Peyer's patch (tissue), 4 donors: ENCODE measurements at regions not wholly inside any gene's neighbourhood (a gene's known extent, or its start where the extent isn't known, plus 50 kb on each side); places are given as distances from the start of the nearest gene placed in this dataset.

ENCODE experiments used
- DNase-seq, 3 donors: peaks; one replicate each; pipeline ENCODE4 v3.0.0-alpha.2; 2017 to 2019
- H3K27ac ChIP-seq, 4 donors: fragments of 200-600 bp; sonication (generic); one replicate each; pipeline ENCODE4 v1.5.1; 2016 to 2019
- H3K27me3 ChIP-seq, 2 donors: fragments of 200-600 bp; sonication (generic); one replicate each; pipeline ENCODE4 v1.5.1; 2019
- H3K36me3 ChIP-seq, 3 donors: fragments of 200-600 bp; sonication (generic); one replicate each; pipeline ENCODE4 v1.5.1; 2016 to 2019
- H3K4me1 ChIP-seq, 4 donors: fragments of 200-600 bp; sonication (generic); one replicate each; pipeline ENCODE4 v1.5.1; 2016 to 2019
- H3K4me3 ChIP-seq, 4 donors: fragments of 200-600 bp; sonication (generic); 1 replicate in 3 of 4; 2 replicates in 1 of 4; pipeline ENCODE4 v1.5.1; 2016 to 2019; ENCODE audit warnings: mild to moderate bottlenecking in 1 of 4
- H3K9me3 ChIP-seq, 4 donors: fragments of 200-600 bp; sonication (generic); one replicate each; pipeline ENCODE4 v1.5.1; 2016 to 2019; ENCODE audit warnings: mild to moderate bottlenecking in 1 of 4
- CTCF ChIP-seq, 6 experiments: fragments of 450-650 bp in 4 of 6; fragments of 200-600 bp in 2 of 6; sonication (generic) in 1 of 6; IDR thresholded peaks; one replicate each; pipeline ENCODE4 v1.5.1; 2017 to 2019; ENCODE audit warnings: antibody characterized with exemption in 6 of 6, mild to moderate bottlenecking in 3 of 6, moderate library complexity in 1 of 6
- POLR2A ChIP-seq, 2 donors: fragments of 450-650 bp; IDR thresholded peaks; one replicate each; pipeline ENCODE4 v1.5.1; 2017; ENCODE audit warnings: antibody characterized with exemption in 2 of 2, mild to moderate bottlenecking in 2 of 2, moderate library complexity in 2 of 2

GRCh38 chr12:94811611-94812010, 161.3 kb upstream of the TMCC3 start:
- Histone ChIP-seq H3K9me3 (peaks cover 0 to 17% (median 0%) of the 10 kb centered on the region in 4 donors), H3K27ac (no peak overlapping the region), H3K27me3 (no peaks in the 10 kb centered on the region), H3K4me1 (no peaks in the 10 kb centered on the region), H3K4me3 (no peak overlapping the region), H3K36me3 (no peaks in the 10 kb centered on the region)
- DNase-seq = no peak
- TF ChIP-seq CTCF (IDR thresholded peaks at IDR 0.05) = no peak
- no peak for TF ChIP-seq POLR2A (IDR thresholded peaks at IDR 0.05)

- Histone ChIP-seq H3K4me1 (no peaks in the 10 kb centered on the region), H3K4me3 (no peak overlapping the region), H3K36me3 (no peaks in the 10 kb centered on the region), H3K9me3 (peaks cover 0 to 4% (median 0%) of the 10 kb centered on the region in 4 donors), H3K27me3 (no peaks in the 10 kb centered on the region), H3K27ac (no peak overlapping the region)
- DNase-seq = no peak
- no peak for TF ChIP-seq POLR2A (IDR thresholded peaks at IDR 0.05)
- no peak for TF ChIP-seq CTCF (IDR thresholded peaks at IDR 0.05)
Measured at GRCh38 chr12:94807951-94808350, 157.6 kb upstream of the TMCC3 start.

- Histone ChIP-seq H3K27me3 (no peaks in the 10 kb centered on the region), H3K4me1 (no peaks in the 10 kb centered on the region), H3K4me3 (no peak overlapping the region), H3K36me3 (no peaks in the 10 kb centered on the region), H3K27ac (no peak overlapping the region), H3K9me3 (no peaks in the 10 kb centered on the region)
- TF ChIP-seq CTCF (IDR thresholded peaks at IDR 0.05) (no peak), POLR2A (IDR thresholded peaks at IDR 0.05) (no peak)
- no peak for DNase-seq
Measured at GRCh38 chr12:94806617-94807016, 156.3 kb upstream of the TMCC3 start.

- no peak for DNase-seq
- no peaks in the 10 kb centered on the region for H3K9me3 ChIP-seq
- no peak for TF ChIP-seq CTCF (IDR thresholded peaks at IDR 0.05)
- TF ChIP-seq POLR2A (IDR thresholded peaks at IDR 0.05) = no peak
- no peaks in the 10 kb centered on the region for H3K4me1 ChIP-seq
- no peaks in the 10 kb centered on the region for H3K36me3 ChIP-seq
- H3K27me3 ChIP-seq = no peaks in the 10 kb centered on the region
- H3K27ac ChIP-seq = no peak overlapping the region
- H3K4me3 ChIP-seq = no peak overlapping the region
Measured at GRCh38 chr12:94805749-94806529, 155.6 kb upstream of the TMCC3 start.

GRCh38 chr12:94803939-94804338, 153.6 kb upstream of the TMCC3 start:
- no peak overlapping the region for H3K27ac ChIP-seq
- TF ChIP-seq CTCF (IDR thresholded peaks at IDR 0.05) = no peak
- no peak for TF ChIP-seq POLR2A (IDR thresholded peaks at IDR 0.05)
- no peaks in the 10 kb centered on the region for H3K9me3 ChIP-seq
- no peaks in the 10 kb centered on the region for H3K36me3 ChIP-seq
- no peak overlapping the region for H3K4me3 ChIP-seq
- H3K4me1 ChIP-seq = no peaks in the 10 kb centered on the region
- H3K27me3 ChIP-seq = no peaks in the 10 kb centered on the region
- no peak for DNase-seq
